Ascending aorta (tissue), 2 donors: ENCODE measurements at regions not wholly inside any gene's neighbourhood (a gene's known extent, or its start where the extent isn't known, plus 50 kb on each side); places are given as distances from the start of the nearest gene placed in this dataset.

ENCODE experiments used
- DNase-seq, 2 donors: peaks; one replicate each; pipeline ENCODE4 v3.0.0-alpha.2; 2019; ENCODE audit warnings: low spot score in 2 of 2
- H3K27ac ChIP-seq, 2 donors: fragments of 200-600 bp; sonication (generic); one replicate each; pipeline ENCODE4 v1.5.1; 2016 to 2017; ENCODE audit warnings: mild to moderate bottlenecking in 1 of 2
- H3K27me3 ChIP-seq: fragments of 200-600 bp; sonication (generic); one replicate; pipeline ENCODE4 v1.5.1; 2017
- H3K36me3 ChIP-seq, 2 donors: fragments of 200-600 bp; sonication (generic); one replicate each; pipeline ENCODE4 v1.5.1; 2016
- H3K4me1 ChIP-seq, 2 donors: fragments of 200-600 bp; sonication (generic); one replicate each; pipeline ENCODE4 v1.5.1; 2016 to 2017; ENCODE audit warnings: mild to moderate bottlenecking in 1 of 2
- H3K4me3 ChIP-seq, 2 donors: fragments of 200-600 bp; sonication (generic); one replicate each; pipeline ENCODE4 v1.5.1; 2016 to 2017; ENCODE audit warnings: mild to moderate bottlenecking in 1 of 2
- H3K9me3 ChIP-seq, 2 donors: fragments of 200-600 bp; sonication (generic); one replicate each; pipeline ENCODE4 v1.5.1; 2016
- CTCF ChIP-seq, 3 experiments: fragments of 200-600 bp in 2 of 3; fragments of 450-650 bp in 1 of 3; sonication (generic) in 2 of 3; IDR thresholded peaks; one replicate each; pipeline ENCODE4 v1.5.1; 2016 to 2019; ENCODE audit warnings: antibody characterized with exemption in 3 of 3, mild to moderate bottlenecking in 1 of 3, moderate library complexity in 1 of 3
- intact Hi-C: fragments of 100-400 bp; cut with DNase I; formaldehyde crosslinking; loops from one replicate; pipeline ENCODE4 v1.15.1; 2023

GRCh38 chr6:167464177-167464576 is 139.3 kb downstream of the TTLL2 start:
- DNase-seq, result no peak
- Histone ChIP-seq H3K27ac (no peak overlapping the region), H3K27me3 (no peaks in the 10 kb centered on the region), H3K36me3 (no peaks in the 10 kb centered on the region), H3K4me1 (no peaks in the 10 kb centered on the region), H3K4me3 (no peak overlapping the region), H3K9me3 (no peaks in the 10 kb centered on the region)
- no peak for TF ChIP-seq CTCF (IDR thresholded peaks at IDR 0.05)
- intact Hi-C loops, result no loop called here

GRCh38 chr6:167465482-167465881 is 140.6 kb downstream of the TTLL2 start:
- Histone ChIP-seq H3K27ac (no peak overlapping the region), H3K27me3 (no peaks in the 10 kb centered on the region), H3K4me1 (no peaks in the 10 kb centered on the region), H3K4me3 (no peak overlapping the region), H3K9me3 (no peaks in the 10 kb centered on the region), H3K36me3 (no peaks in the 10 kb centered on the region)
- DNase-seq, result no peak
- intact Hi-C loops, result no loop called here
- TF ChIP-seq CTCF (IDR thresholded peaks at IDR 0.05), result no peak

GRCh38 chr6:167467282-167467681 is 142.4 kb downstream of the TTLL2 start:
- H3K9me3 ChIP-seq, result no peaks in the 10 kb centered on the region
- no peaks in the 10 kb centered on the region for H3K27me3 ChIP-seq
- H3K36me3 ChIP-seq, result no peaks in the 10 kb centered on the region
- DNase-seq, result no peak
- H3K27ac ChIP-seq, result no peak overlapping the region
- intact Hi-C loops, result no loop called here
- no peak overlapping the region for H3K4me3 ChIP-seq
- H3K4me1 ChIP-seq, result no peaks in the 10 kb centered on the region
- TF ChIP-seq CTCF (IDR thresholded peaks at IDR 0.05), result no peak

- H3K27ac ChIP-seq, result no peak overlapping the region
- intact Hi-C loops, result no loop called here
- H3K4me3 ChIP-seq, result no peak overlapping the region
- H3K36me3 ChIP-seq, result no peaks in the 10 kb centered on the region
- H3K27me3 ChIP-seq, result no peaks in the 10 kb centered on the region
- TF ChIP-seq CTCF (IDR thresholded peaks at IDR 0.05), result no peak
- H3K9me3 ChIP-seq, result no peaks in the 10 kb centered on the region
- peaks cover 0 to 3% of the 10 kb centered on the region in 2 donors for H3K4me1 ChIP-seq
- no peak for DNase-seq
These were observed 143.0 kb downstream of the TTLL2 start for GRCh38 chr6:167467793-167468431.

GRCh38 chr6:167469101-167469500 is 144.2 kb downstream of the TTLL2 start:
- Histone ChIP-seq H3K36me3 (no peaks in the 10 kb centered on the region), H3K4me1 (peaks cover 0 to 9% of the 10 kb centered on the region in 2 donors), H3K4me3 (no peak overlapping the region), H3K27me3 (no peaks in the 10 kb centered on the region), H3K27ac (no peak overlapping the region), H3K9me3 (no peaks in the 10 kb centered on the region)
- no peak for TF ChIP-seq CTCF (IDR thresholded peaks at IDR 0.05)
- intact Hi-C loops, result no loop called here
- no peak for DNase-seq

- no peak for TF ChIP-seq CTCF (IDR thresholded peaks at IDR 0.05)
- Histone ChIP-seq H3K27ac (no peak overlapping the region), H3K27me3 (no peaks in the 10 kb centered on the region), H3K9me3 (no peaks in the 10 kb centered on the region), H3K4me3 (no peak overlapping the region), H3K36me3 (no peaks in the 10 kb centered on the region), H3K4me1 (peaks cover 0 to 9% of the 10 kb centered on the region in 2 donors)
- no peak for DNase-seq
- intact Hi-C loops, result no loop called here
These were observed 144.8 kb downstream of the TTLL2 start for GRCh38 chr6:167469672-167470071.
